ENCODE measurements at regions not wholly inside any gene's neighbourhood (a gene's known extent, or its start where the extent isn't known, plus 50 kb on each side); places are given as distances from the start of the nearest gene placed in this dataset.

GRCh38 chr9:89796606-89797005 is 191.8 kb downstream of the GADD45G start:
- DNase-seq, result no peak

- no peak for DNase-seq
These were observed 192.4 kb downstream of the GADD45G start for GRCh38 chr9:89797255-89797654.

GRCh38 chr9:89797937-89798455 is 193.2 kb downstream of the GADD45G start:
- DNase-seq, result no peak

GRCh38 chr9:89798547-89799120 is 193.8 kb downstream of the GADD45G start:
- DNase-seq, result no peak

GRCh38 chr9:89799221-89799620 is 194.4 kb downstream of the GADD45G start:
- DNase-seq, result no peak

- no peak for DNase-seq
These were observed 195.0 kb downstream of the GADD45G start for GRCh38 chr9:89799766-89800165.

GRCh38 chr9:89801341-89801740 is 196.5 kb downstream of the GADD45G start:
- peak; percentile 60 to 69 (median 63) for DNase-seq

- DNase-seq, result no peak
These were observed 197.2 kb downstream of the GADD45G start for GRCh38 chr9:89801742-89802670.

- DNase-seq, result no peak
These were observed 198.1 kb downstream of the GADD45G start for GRCh38 chr9:89802781-89803355.

GRCh38 chr9:89803403-89803802 is 198.6 kb downstream of the GADD45G start:
- no peak for DNase-seq

- no peak for DNase-seq
These were observed 200.1 kb downstream of the GADD45G start for GRCh38 chr9:89804766-89805531.

GRCh38 chr9:89805571-89806292 is 200.9 kb downstream of the GADD45G start:
- peak; percentile 23 to 65 (median 36) for DNase-seq

GRCh38 chr9:89806371-89807100 is 201.7 kb downstream of the GADD45G start:
- peak in 2 of 3 donors; percentile 31 to 53 for DNase-seq

- DNase-seq, result no peak
These were observed 202.2 kb downstream of the GADD45G start for GRCh38 chr9:89807101-89807395.

- DNase-seq, result no peak
These were observed 202.9 kb downstream of the GADD45G start for GRCh38 chr9:89807682-89808075.

- no peak for DNase-seq
These were observed 203.4 kb downstream of the GADD45G start for GRCh38 chr9:89808076-89808755.

GRCh38 chr9:89808756-89809181 is 204.0 kb downstream of the GADD45G start:
- DNase-seq, result no peak

GRCh38 chr9:89810431-89810830 is 205.6 kb downstream of the GADD45G start:
- DNase-seq, result no peak

GRCh38 chr9:89811356-89811755 is 206.5 kb downstream of the GADD45G start:
- DNase-seq, result no peak

- no peak for DNase-seq
These were observed 207.2 kb downstream of the GADD45G start for GRCh38 chr9:89811886-89812450.
